Liver (tissue), 2 donors: ENCODE measurements at regions not wholly inside any gene's neighbourhood (a gene's known extent, or its start where the extent isn't known, plus 50 kb on each side); places are given as distances from the start of the nearest gene placed in this dataset.

Source experiments
- CTCF ChIP-seq: fragments of 150-350 bp; IDR thresholded peaks from 2 replicates; pipeline ENCODE4 v1.5.1; 2017; ENCODE audit warnings: improper control_type of control experiment, low read depth, low read length; ENCODE audit not compliant: missing input control
- YY1 ChIP-seq: IDR thresholded peaks from 2 replicates; pipeline ENCODE4 v1.6.1; 2016; ENCODE audit warnings: antibody characterized with exemption, mild to moderate bottlenecking
- TF ChIP-seq, protein P1 (sequence below): IDR thresholded peaks from 2 replicates; pipeline ENCODE4 v1.6.1; 2016; ENCODE audit warnings: antibody characterized with exemption, mild to moderate bottlenecking
- donor health status: healthy.

GRCh38 chr18:52156166-52156565 is 183.8 kb upstream of the DCC start:
- TF ChIP-seq, protein P1, sequence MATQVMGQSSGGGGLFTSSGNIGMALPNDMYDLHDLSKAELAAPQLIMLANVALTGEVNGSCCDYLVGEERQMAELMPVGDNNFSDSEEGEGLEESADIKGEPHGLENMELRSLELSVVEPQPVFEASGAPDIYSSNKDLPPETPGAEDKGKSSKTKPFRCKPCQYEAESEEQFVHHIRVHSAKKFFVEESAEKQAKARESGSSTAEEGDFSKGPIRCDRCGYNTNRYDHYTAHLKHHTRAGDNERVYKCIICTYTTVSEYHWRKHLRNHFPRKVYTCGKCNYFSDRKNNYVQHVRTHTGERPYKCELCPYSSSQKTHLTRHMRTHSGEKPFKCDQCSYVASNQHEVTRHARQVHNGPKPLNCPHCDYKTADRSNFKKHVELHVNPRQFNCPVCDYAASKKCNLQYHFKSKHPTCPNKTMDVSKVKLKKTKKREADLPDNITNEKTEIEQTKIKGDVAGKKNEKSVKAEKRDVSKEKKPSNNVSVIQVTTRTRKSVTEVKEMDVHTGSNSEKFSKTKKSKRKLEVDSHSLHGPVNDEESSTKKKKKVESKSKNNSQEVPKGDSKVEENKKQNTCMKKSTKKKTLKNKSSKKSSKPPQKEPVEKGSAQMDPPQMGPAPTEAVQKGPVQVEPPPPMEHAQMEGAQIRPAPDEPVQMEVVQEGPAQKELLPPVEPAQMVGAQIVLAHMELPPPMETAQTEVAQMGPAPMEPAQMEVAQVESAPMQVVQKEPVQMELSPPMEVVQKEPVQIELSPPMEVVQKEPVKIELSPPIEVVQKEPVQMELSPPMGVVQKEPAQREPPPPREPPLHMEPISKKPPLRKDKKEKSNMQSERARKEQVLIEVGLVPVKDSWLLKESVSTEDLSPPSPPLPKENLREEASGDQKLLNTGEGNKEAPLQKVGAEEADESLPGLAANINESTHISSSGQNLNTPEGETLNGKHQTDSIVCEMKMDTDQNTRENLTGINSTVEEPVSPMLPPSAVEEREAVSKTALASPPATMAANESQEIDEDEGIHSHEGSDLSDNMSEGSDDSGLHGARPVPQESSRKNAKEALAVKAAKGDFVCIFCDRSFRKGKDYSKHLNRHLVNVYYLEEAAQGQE = no peak
- no peak for TF ChIP-seq YY1
- TF ChIP-seq CTCF = no peak
